Lung microvascular endothelial cell (primary cell): ENCODE measurements at regions not wholly inside any gene's neighbourhood (a gene's known extent, or its start where the extent isn't known, plus 50 kb on each side); places are given as distances from the start of the nearest gene placed in this dataset.

Experiments
- DNase-seq, 2 donors: peaks; one replicate each; pipeline versions ENCODE4 v3.0.0 to v3.0.0-alpha.2; 2010; ENCODE audit warnings: low read depth in 2 of 2

- DNase-seq, result no peak
Measured at GRCh38 chr2:208545403-208546042, 138.9 kb downstream of the PTH2R start.

GRCh38 chr2:208546107-208546506 lies 139.5 kb downstream of the PTH2R start:
- DNase-seq, result no peak

- DNase-seq, result no peak
Measured at GRCh38 chr2:208546860-208547650, 140.5 kb downstream of the PTH2R start.

- DNase-seq, result no peak
Measured at GRCh38 chr2:208548700-208549099, 142.1 kb downstream of the PTH2R start.

- DNase-seq, result no peak
Measured at GRCh38 chr2:208549546-208550158, 143.1 kb downstream of the PTH2R start.

- no peak for DNase-seq
Measured at GRCh38 chr2:208552943-208553342, 146.4 kb downstream of the PTH2R start.

GRCh38 chr2:208556983-208557484 lies 150.4 kb downstream of the PTH2R start:
- no peak for DNase-seq

- no peak for DNase-seq
Measured at GRCh38 chr2:208565690-208566416, 159.3 kb downstream of the PTH2R start.

GRCh38 chr2:208568203-208568602 lies 161.6 kb downstream of the PTH2R start:
- no peak for DNase-seq

- DNase-seq, result no peak
Measured at GRCh38 chr2:208570066-208570465, 163.5 kb downstream of the PTH2R start.

- no peak for DNase-seq
Measured at GRCh38 chr2:208570851-208571763, 164.5 kb downstream of the PTH2R start.

- no peak for DNase-seq
Measured at GRCh38 chr2:208571764-208572131, 165.2 kb downstream of the PTH2R start.

GRCh38 chr2:208573569-208573968 lies 167.0 kb downstream of the PTH2R start:
- no peak for DNase-seq

GRCh38 chr2:208579678-208580077 lies 173.1 kb downstream of the PTH2R start:
- DNase-seq, result no peak

- DNase-seq, result no peak
Measured at GRCh38 chr2:208584378-208584985, 177.9 kb downstream of the PTH2R start.

GRCh38 chr2:208586516-208586915 lies 179.9 kb downstream of the PTH2R start:
- no peak for DNase-seq

GRCh38 chr2:208594642-208595385 lies 188.2 kb downstream of the PTH2R start:
- DNase-seq, result no peak

- no peak for DNase-seq
Measured at GRCh38 chr2:208595386-208596275, 189.0 kb downstream of the PTH2R start.

- DNase-seq, result no peak
Measured at GRCh38 chr2:208607694-208608093, 201.1 kb downstream of the PTH2R start.
